ENCODE measurements at regions not wholly inside any gene's neighbourhood (a gene's known extent, or its start where the extent isn't known, plus 50 kb on each side); places are given as distances from the start of the nearest gene placed in this dataset.

DNA sequence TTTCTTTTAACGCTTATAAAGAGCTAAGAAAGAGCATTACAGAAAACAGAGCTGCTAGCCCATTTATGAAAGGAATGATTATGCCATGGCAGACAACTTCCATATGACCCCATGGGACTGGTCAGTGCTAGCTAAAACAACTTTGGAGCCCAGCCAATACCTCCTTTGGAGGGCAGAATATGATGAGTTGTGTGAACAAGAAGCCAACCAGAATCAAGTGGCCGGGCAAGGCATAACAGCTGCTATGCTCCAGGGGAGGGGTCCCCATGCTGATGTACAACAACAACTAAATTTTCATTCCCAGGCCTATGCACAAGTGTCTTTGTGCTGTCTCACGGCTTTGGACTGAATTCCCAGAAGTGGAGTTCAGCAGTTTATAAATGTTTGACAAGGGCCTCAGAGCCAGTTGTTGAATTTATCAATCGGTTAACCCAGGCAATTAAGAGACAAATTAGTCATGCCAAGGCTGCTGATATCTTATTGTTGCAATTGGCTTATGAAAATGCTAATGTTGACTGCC is 65.0 kb upstream of the ASCC3 start:
- TF ChIP-seq CTCF (IDR thresholded peaks at IDR 0.05; ENCODE audit: insufficient read depth, low read depth, low read length): no peak
- no peak for TF ChIP-seq EZH2 (IDR thresholded peaks at IDR 0.05; ENCODE audit: insufficient read depth, low read length)
